Trophoblast cell (in vitro differentiated cells and primary cell): ENCODE measurements at regions not wholly inside any gene's neighbourhood (a gene's known extent, or its start where the extent isn't known, plus 50 kb on each side); places are given as distances from the start of the nearest gene placed in this dataset.

Experiments used
- DNase-seq, 2 donors: peaks; one replicate each; pipeline ENCODE4 v3.0.0-alpha.2; 2016
- H2AFZ ChIP-seq: 2 replicates; pipeline ENCODE4 v1.6.1; 2013; ENCODE audit warnings: low read length, moderate library complexity, mild to moderate bottlenecking; ENCODE audit not compliant: insufficient read depth, poor library complexity
- H2AK5ac ChIP-seq: 2 replicates; pipeline ENCODE4 v1.6.1; 2013; ENCODE audit warnings: mild to moderate bottlenecking, low read length
- H2BK120ac ChIP-seq: 2 replicates; pipeline ENCODE4 v1.6.1; 2013; ENCODE audit warnings: low read length, mild to moderate bottlenecking, moderate library complexity; ENCODE audit not compliant: insufficient read depth, poor library complexity
- H2BK12ac ChIP-seq: 2 replicates; pipeline ENCODE4 v1.6.1; 2013; ENCODE audit warnings: mild to moderate bottlenecking, low read length, moderate library complexity
- H2BK5ac ChIP-seq: 2 replicates; pipeline ENCODE4 v1.6.1; 2013; ENCODE audit warnings: low read length, low read depth, moderate library complexity, mild to moderate bottlenecking; ENCODE audit not compliant: poor library complexity
- H3K14ac ChIP-seq: 2 replicates; pipeline ENCODE4 v1.6.1; 2013; ENCODE audit warnings: mild to moderate bottlenecking, low read length
- H3K18ac ChIP-seq: 2 replicates; pipeline ENCODE4 v1.6.1; 2013; ENCODE audit warnings: mild to moderate bottlenecking, low read length
- H3K23ac ChIP-seq: 2 replicates; pipeline ENCODE4 v1.6.1; 2013; ENCODE audit warnings: low read length
- H3K27ac ChIP-seq: 2 replicates; pipeline ENCODE4 v1.5.1; 2013; ENCODE audit warnings: low read depth, mild to moderate bottlenecking, inconsistent platforms, low read length, moderate library complexity
- H3K27me3 ChIP-seq: 2 replicates; pipeline ENCODE4 v1.6.1; 2013; ENCODE audit warnings: inconsistent platforms, mild to moderate bottlenecking, low read length, moderate library complexity; ENCODE audit not compliant: insufficient read depth
- H3K36me3 ChIP-seq, 2 experiments: 1 replicate in 1 of 2; 2 replicates in 1 of 2; pipeline ENCODE4 v1.6.1; 2013; ENCODE audit warnings: low read length in 2 of 2, mild to moderate bottlenecking in 2 of 2, moderate library complexity in 1 of 2; ENCODE audit not compliant: insufficient read depth in 2 of 2, control insufficient read depth in 1 of 2
- H3K4ac ChIP-seq: 2 replicates; pipeline ENCODE4 v1.6.1; 2013; ENCODE audit warnings: low read depth, mild to moderate bottlenecking, low read length, moderate library complexity
- H3K4me1 ChIP-seq, 2 experiments: 1 replicate in 1 of 2; 2 replicates in 1 of 2; pipeline ENCODE4 v1.6.1; 2013; ENCODE audit warnings: low read length in 2 of 2, mild to moderate bottlenecking in 2 of 2, moderate library complexity in 1 of 2; ENCODE audit not compliant: insufficient read depth in 2 of 2, control insufficient read depth in 1 of 2
- H3K4me2 ChIP-seq: 2 replicates; pipeline ENCODE4 v1.6.1; 2013; ENCODE audit warnings: inconsistent platforms, mild to moderate bottlenecking, low read length, moderate library complexity
- H3K4me3 ChIP-seq: 2 replicates; pipeline ENCODE4 v1.5.1; 2013; ENCODE audit warnings: mild to moderate bottlenecking, low read depth, low read length, inconsistent platforms
- H3K79me1 ChIP-seq: one replicate; pipeline ENCODE4 v1.6.1; 2013; ENCODE audit warnings: low read length
- H3K79me2 ChIP-seq: 2 replicates; pipeline ENCODE4 v1.6.1; 2013; ENCODE audit warnings: low read length, mild to moderate bottlenecking; ENCODE audit not compliant: control insufficient read depth, insufficient read depth, poor library complexity
- H3K9ac ChIP-seq: 2 replicates; pipeline ENCODE4 v1.6.1; 2013; ENCODE audit warnings: mild to moderate bottlenecking, low read length
- H3K9me3 ChIP-seq: 2 replicates; pipeline ENCODE4 v1.6.1; 2013; ENCODE audit warnings: low read depth, mild to moderate bottlenecking, control low read depth, inconsistent platforms, low read length; ENCODE audit not compliant: insufficient read depth
- H4K12ac ChIP-seq: 2 replicates; pipeline ENCODE4 v1.6.1; 2013; ENCODE audit warnings: low read depth, mild to moderate bottlenecking, low read length, moderate library complexity
- H4K8ac ChIP-seq: 2 replicates; pipeline ENCODE4 v1.6.1; 2013; ENCODE audit warnings: low read depth, mild to moderate bottlenecking, low read length, moderate library complexity
- H4K91ac ChIP-seq: one replicate; pipeline ENCODE4 v1.6.1; 2013; ENCODE audit warnings: low read depth, mild to moderate bottlenecking, low read length, moderate library complexity
- WGBS: extraction: QIAGEN DNeasy Blood & Tissue Kit; methylation state at CpG from one replicate; pipeline ENCODE4 v1.1.7; 2013; ENCODE audit warnings: missing lambda C conversion rate; ENCODE audit not compliant: insufficient read length, insufficient coverage; ENCODE audit errors: extremely low coverage; 5-methylcytosine and 5-hydroxymethylcytosine counted together

GRCh38 chr22:27090611-27091011 lies 433.2 kb downstream of the MIAT start:
- H3K36me3 ChIP-seq, result no peaks in the 10 kb centered on the region
- H4K12ac ChIP-seq, result no peak overlapping the region
- H3K23ac ChIP-seq, result no peak overlapping the region
- no peak overlapping the region for H2AK5ac ChIP-seq
- H3K9me3 ChIP-seq, result peaks cover 5% of the 10 kb centered on the region
- no peaks in the 10 kb centered on the region for H3K27me3 ChIP-seq
- no peak overlapping the region for H3K4ac ChIP-seq
- no peak for DNase-seq
- no peak overlapping the region for H3K14ac ChIP-seq
- no peak overlapping the region for H2BK120ac ChIP-seq
- H2BK12ac ChIP-seq, result no peak overlapping the region
- WGBS, result no CpG with 5 or more reads among the region's 17 CpGs
- no peak overlapping the region for H2BK5ac ChIP-seq
- no peaks in the 10 kb centered on the region for H3K4me1 ChIP-seq
- no peak overlapping the region for H3K4me3 ChIP-seq
- no peak overlapping the region for H3K27ac ChIP-seq
- no peaks in the 10 kb centered on the region for H3K79me1 ChIP-seq
- no peak overlapping the region for H3K9ac ChIP-seq
- no peak overlapping the region for H4K91ac ChIP-seq
- no peak overlapping the region for H3K4me2 ChIP-seq
- no peak overlapping the region for H2AFZ ChIP-seq
- H4K8ac ChIP-seq, result no peak overlapping the region
- no peak overlapping the region for H3K18ac ChIP-seq
- no peaks in the 10 kb centered on the region for H3K79me2 ChIP-seq

- Histone ChIP-seq H3K4me3 (peak overlapping the region; percentile 49), H3K79me2 (no peaks in the 10 kb centered on the region), H3K4me2 (no peak overlapping the region), H2BK5ac (no peak overlapping the region), H2AK5ac (no peak overlapping the region), H3K23ac (peak overlapping the region; percentile 11), H2BK12ac (no peak overlapping the region), H4K12ac (no peak overlapping the region), H2AFZ (no peak overlapping the region), H3K9ac (no peak overlapping the region), H3K9me3 (peaks cover 5% of the 10 kb centered on the region), H4K91ac (no peak overlapping the region), H3K14ac (no peak overlapping the region), H3K4ac (no peak overlapping the region), H3K36me3 (no peaks in the 10 kb centered on the region), H3K27ac (no peak overlapping the region), H3K27me3 (no peaks in the 10 kb centered on the region), H2BK120ac (no peak overlapping the region), H3K79me1 (no peaks in the 10 kb centered on the region), H3K18ac (no peak overlapping the region), H3K4me1 (no peaks in the 10 kb centered on the region), H4K8ac (no peak overlapping the region)
- no peak for DNase-seq
- no CpG with 5 or more reads among the region's 4 CpGs for WGBS
Observed at GRCh38 chr22:27093422-27093821, 436.0 kb downstream of the MIAT start.

GRCh38 chr22:27094633-27095308 lies 437.4 kb downstream of the MIAT start:
- Histone ChIP-seq H3K4ac (no peak overlapping the region), H2BK120ac (no peak overlapping the region), H3K18ac (no peak overlapping the region), H3K79me1 (no peaks in the 10 kb centered on the region), H2BK5ac (no peak overlapping the region), H4K91ac (no peak overlapping the region), H3K9me3 (peaks cover 5% of the 10 kb centered on the region), H4K12ac (no peak overlapping the region), H3K27ac (no peak overlapping the region), H3K4me2 (no peak overlapping the region), H2BK12ac (no peak overlapping the region), H2AK5ac (no peak overlapping the region), H3K23ac (no peak overlapping the region), H2AFZ (no peak overlapping the region), H3K14ac (no peak overlapping the region), H3K79me2 (no peaks in the 10 kb centered on the region), H3K36me3 (no peaks in the 10 kb centered on the region), H3K9ac (no peak overlapping the region), H3K4me1 (peaks cover 0 to 1% of the 10 kb centered on the region in 2 experiments), H3K27me3 (no peaks in the 10 kb centered on the region), H3K4me3 (no peak overlapping the region), H4K8ac (no peak overlapping the region)
- WGBS, result no CpG with 5 or more reads among the region's 11 CpGs
- DNase-seq, result no peak

- no CpG with 5 or more reads among the region's 5 CpGs for WGBS
- no peak overlapping the region for H2AFZ ChIP-seq
- no peaks in the 10 kb centered on the region for H3K79me1 ChIP-seq
- no peak overlapping the region for H3K4me3 ChIP-seq
- H2BK120ac ChIP-seq, result no peak overlapping the region
- no peak overlapping the region for H4K8ac ChIP-seq
- H2AK5ac ChIP-seq, result no peak overlapping the region
- H2BK5ac ChIP-seq, result no peak overlapping the region
- peaks cover 2% of the 10 kb centered on the region for H3K27me3 ChIP-seq
- H2BK12ac ChIP-seq, result no peak overlapping the region
- no peak overlapping the region for H3K23ac ChIP-seq
- no peak overlapping the region for H3K4ac ChIP-seq
- H3K9ac ChIP-seq, result no peak overlapping the region
- H3K27ac ChIP-seq, result no peak overlapping the region
- no peak for DNase-seq
- H3K9me3 ChIP-seq, result peaks cover 7% of the 10 kb centered on the region
- no peak overlapping the region for H3K18ac ChIP-seq
- H3K14ac ChIP-seq, result no peak overlapping the region
- peaks cover 2 to 4% of the 10 kb centered on the region in 2 experiments for H3K4me1 ChIP-seq
- no peak overlapping the region for H4K12ac ChIP-seq
- H4K91ac ChIP-seq, result no peak overlapping the region
- no peak overlapping the region for H3K4me2 ChIP-seq
- no peaks in the 10 kb centered on the region for H3K79me2 ChIP-seq
- no peaks in the 10 kb centered on the region for H3K36me3 ChIP-seq
Observed at GRCh38 chr22:27097506-27097905, 440.1 kb downstream of the MIAT start.
